Urothelium cell line (cell line): ENCODE measurements at regions not wholly inside any gene's neighbourhood (a gene's known extent, or its start where the extent isn't known, plus 50 kb on each side); places are given as distances from the start of the nearest gene placed in this dataset.

Source experiments
- DNase-seq: peaks from one replicate; pipeline ENCODE4 v3.0.0; 2011; ENCODE audit warnings: low spot score, mixed read lengths
- FAIRE-seq: peaks from 2 replicates; lab custom pipeline; 2011; peaks lifted over from hg19 to GRCh38; lab: Jason Lieb, UNC

DNA sequence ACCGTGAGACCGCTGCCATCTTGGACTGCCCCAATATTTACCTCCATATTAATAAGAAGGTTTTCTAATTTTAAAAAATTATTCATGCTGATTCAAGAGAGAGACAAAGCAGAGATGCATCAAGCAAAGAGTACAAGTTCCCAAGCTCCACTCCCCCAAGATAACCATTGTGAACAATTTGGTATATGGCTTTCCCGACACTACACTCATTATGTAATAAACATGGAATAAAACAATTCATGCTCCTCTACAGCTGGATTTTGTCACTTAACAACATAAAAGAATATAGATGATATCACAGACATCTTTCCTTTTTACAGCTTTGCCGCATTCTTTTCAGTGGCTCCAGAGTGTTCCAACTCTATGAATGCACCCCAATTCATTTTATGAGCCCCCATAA, 307.6 kb downstream of the FGFR2 start:
- no peak for FAIRE-seq
- DNase-seq: no peak

DNA sequence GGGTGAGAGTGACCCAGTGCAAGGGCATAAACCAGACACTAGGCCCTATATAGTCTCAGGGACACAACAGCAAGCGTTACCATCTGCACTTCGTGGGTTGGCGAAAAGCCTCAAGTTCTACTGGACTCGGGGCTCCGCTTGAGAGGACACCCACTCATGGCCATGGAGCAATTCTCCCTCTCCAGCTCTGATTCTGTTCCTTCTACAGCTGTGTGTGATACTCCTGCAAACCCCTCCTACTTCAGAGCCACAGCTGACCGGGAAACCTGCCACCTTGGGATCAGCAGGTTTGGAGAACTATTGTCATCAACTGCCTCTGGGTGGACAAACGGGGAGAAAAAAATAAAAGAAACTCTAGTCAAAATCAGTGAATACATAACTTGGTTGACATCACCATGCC, 306.9 kb downstream of the FGFR2 start:
- DNase-seq (no peak), FAIRE-seq (no peak)

DNA sequence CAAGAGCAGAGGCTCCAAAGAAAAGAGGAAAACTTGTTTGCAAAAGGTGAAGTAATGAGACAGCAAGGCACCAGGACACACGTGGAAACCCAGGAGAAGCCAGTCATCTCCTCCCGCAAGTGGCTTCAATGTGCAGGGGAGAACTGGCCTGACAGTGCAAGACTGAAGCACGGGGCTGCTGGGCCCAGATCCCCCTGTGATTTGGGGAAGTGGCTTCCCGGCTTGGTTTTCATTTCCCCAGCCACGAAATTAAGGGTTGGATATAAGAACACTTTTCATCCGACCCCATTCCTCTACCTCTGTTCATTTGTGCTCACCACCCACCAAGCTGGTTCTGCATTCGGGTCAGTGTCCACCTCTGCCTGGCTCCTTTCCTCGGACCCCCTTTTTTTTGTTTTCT, 306.4 kb downstream of the FGFR2 start:
- FAIRE-seq (no peak), DNase-seq (no peak)

DNA sequence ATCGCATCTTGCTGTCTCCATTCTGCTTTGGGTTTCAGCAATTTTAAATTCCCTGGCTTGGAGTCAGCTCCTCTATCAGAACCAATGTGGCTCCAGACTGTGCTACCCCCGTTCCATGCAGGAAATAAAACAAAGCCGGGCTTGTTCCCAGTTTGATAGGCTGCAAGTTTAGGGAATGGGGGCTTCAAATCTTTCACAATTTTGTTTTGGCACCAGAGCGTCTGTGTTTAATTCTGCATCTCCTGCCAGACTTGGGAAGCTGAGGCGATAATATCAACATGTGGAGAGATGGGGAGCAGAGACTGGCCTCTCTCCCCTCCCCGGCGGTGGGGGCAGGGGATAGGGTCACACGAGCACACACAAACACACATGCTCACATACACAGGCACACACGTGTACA, 305.9 kb downstream of the FGFR2 start:
- DNase-seq: no peak
- no peak for FAIRE-seq

DNA sequence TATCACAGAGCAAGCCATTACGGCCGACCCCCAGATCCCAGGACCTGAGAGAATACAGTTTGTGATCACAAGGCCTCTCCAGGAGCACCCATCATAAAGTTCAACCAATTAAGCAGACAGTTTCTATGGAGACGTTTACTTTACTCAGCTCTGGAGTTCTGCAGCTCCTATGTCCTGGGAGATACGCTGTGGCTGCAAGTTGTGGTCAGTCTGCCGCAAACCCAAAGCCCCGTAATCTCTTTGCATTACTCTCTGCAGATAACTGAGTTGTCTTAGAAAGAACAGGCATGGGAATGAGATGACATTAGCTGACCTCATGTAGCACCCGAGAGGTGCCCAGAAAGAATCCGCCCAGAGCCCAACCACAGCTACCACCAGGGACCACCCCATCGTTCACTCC, 305.1 kb downstream of the FGFR2 start:
- FAIRE-seq: no peak
- DNase-seq: no peak

DNA sequence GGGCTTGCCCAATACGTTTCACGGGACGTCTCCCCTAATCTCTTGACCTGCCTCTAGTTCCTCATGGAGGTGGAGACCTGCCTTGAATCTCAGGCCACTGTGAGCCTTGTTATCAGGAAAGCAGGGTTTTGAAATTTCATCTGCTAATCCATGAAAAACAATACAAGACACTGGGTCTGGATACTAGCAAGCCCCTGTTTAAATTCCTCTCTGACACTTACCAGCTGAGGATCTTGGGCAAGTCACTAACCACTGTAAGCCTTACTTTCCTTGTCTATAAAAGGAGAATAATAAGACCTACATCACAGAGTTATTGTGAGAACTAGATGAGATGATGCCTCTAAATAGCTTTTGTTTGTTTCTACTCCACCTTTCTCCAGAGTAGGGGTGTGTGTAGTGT, 303.6 kb downstream of the FGFR2 start:
- FAIRE-seq (no peak), DNase-seq (no peak)

DNA sequence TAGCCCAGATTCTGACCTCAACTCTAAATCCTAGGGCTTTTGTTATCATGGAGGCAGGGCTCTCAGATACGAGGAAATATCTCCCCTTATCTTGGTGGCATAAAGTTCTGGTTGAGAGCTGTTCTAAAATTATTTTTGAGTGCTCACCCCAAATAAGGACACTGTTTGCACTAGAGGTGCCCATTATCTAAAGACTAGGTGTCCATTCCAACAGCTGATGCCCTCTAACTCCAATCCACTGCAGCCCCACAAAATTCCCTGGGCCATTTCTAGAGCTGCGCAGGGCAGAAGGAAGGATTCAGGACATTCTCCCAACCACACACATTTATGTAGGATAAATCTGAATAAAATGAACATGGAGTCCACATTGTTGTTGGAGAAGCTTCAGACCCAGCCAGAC, 301.9 kb downstream of the FGFR2 start:
- DNase-seq (no peak), FAIRE-seq (no peak)

DNA sequence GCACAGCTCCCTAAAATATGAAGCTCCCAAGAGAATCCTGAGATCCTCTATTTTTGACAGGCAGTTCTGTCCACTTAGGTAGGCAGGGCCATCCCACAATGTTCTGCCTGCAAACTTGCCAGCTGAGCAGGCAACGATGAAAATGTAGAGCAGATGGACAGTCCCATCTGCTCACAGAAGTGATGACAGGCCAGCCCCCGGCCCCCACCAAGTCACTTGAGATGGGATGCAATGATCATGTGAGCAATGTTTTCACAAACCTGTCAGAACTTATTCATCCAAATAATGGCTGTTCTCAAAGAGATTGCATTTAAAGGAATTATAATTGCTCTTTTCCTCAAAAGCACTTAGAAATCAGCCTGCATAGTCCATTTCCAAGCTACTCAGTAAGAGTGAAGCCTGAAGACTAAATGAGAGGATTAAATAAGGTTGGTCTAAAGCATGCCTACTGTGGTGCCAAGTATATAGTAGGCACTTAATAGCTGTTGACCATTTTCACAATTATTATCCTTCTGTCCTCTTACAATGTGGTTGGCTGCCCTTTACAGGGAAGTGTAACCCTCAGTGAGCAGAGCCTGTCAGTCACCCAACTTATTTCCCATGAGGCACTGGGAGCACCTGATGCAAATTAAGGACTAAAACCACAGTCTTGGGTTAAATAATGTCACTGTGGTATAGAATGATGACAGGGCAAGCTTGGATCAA, 301.2 kb downstream of the FGFR2 start:
- FAIRE-seq: no peak
- DNase-seq: no peak

DNA sequence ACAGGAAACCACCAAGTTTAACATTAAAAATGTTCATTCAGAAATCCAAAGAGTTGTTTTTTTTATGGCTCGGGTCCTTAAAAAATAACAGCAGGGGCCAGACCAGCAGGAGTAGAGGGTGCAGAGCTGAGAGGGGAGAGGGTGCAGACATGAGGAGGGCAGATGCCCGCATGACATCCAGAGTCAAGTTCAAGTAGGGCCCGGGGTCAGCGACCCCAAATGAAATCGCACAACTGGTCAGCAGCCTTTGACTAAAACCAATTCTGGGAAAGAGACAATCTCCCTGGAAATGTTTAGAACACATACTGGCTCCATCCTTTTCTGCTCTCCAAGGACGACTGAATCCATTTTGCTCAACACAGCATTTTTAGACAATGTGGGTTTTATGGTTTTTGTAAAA, 297.5 kb downstream of the FGFR2 start:
- DNase-seq: no peak
- FAIRE-seq: no peak

DNA sequence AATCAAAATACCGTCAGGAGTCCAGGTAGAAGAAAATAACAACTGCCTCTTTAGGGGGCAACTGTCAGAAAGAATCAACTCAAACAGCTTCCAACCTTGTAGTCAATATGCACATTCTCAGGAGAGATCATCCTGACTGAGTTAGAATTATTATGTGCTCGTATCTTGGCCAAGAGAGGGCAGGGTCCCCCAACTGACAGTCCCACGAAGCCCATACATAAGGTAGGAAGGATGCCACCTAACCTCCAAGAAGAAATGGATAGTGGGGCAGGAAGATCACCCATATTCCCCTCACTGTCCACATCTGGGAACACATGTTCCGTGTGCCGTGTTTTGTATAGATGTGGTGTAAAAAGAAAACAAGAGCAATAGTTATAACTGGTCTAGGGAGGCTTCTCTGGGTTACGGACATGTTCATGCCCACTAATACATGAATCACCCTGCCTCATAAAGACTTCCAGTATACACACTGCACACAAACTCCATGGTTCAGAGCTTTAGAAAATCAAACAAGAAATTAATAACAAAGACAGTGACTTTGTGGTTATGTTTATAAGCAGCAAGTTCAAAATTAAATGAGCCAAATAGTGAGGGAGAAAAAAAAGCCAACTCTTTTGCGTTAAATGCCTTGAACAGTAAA, 295.6 kb downstream of the FGFR2 start:
- no peak for DNase-seq
- no peak for FAIRE-seq

DNA sequence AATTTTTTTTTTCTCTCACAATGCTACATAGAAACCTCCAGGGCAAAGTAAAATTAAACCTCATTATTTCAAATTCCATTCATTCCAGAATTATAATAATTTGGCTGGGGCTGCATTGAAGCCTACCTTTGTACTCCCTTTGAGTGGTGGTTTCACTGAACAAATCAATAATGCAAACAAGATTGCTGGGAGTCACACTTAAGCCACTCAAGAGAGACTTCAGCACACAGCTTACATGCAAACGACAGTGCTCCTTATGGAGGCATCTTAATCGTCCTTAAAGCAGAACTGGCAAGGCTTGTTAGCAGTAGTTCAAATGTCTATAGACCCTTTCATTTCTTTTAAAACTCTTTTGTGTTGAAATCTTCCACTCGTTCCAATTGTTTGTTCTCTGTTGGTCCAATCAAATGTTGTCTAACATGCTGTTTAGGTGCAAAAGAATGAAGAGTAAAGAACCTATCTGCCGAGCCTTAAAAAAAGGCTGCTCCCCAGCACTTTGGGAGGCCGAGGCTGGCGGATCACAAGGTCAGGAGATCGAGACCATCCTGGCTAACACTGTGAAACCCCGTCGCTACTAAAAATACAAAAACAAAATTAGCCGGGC, 294.9 kb downstream of the FGFR2 start:
- no peak for FAIRE-seq
- DNase-seq: no peak

DNA sequence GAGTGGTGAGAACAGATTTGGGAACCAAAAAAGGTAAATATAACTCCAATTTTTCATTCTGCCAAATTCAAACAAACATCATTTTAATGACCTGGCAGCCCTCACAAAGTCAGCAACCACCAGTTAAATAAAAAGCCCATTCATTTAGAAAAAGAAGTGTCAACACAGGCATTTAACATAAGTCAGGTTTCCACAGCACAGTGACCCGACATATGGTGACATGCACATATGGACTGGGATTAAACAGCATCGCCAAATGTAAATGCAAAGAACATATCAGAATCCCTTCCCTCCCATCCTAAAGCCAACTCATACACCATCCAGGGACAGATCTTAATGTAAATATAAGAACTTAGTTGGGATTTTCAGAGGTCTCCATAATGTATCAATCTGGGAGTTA, 293.2 kb downstream of the FGFR2 start:
- FAIRE-seq (no peak), DNase-seq (no peak)

DNA sequence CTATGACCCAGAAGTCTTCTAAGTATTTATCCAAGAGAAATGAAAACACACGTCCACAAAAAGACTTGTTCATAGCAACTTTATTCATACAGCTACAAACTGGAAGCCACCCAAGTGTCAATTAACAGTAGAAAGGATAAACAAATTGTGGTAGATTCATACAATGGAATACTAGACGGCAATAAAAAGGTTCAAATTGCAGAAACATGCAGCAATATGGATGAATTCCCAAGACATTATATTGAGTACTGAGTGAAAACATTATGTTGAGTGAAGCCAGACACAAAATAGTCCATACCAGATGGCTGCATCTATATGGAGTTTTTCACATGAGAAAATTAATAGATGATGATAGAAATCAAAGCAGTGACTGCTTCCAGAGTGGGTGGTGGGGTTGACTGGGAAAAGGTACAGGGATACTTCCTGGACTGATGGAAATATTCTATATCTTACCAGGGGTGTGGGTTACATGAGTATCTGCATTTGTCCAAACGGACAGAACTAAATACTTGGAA, 292.0 kb downstream of the FGFR2 start:
- no peak for FAIRE-seq
- DNase-seq: no peak

DNA sequence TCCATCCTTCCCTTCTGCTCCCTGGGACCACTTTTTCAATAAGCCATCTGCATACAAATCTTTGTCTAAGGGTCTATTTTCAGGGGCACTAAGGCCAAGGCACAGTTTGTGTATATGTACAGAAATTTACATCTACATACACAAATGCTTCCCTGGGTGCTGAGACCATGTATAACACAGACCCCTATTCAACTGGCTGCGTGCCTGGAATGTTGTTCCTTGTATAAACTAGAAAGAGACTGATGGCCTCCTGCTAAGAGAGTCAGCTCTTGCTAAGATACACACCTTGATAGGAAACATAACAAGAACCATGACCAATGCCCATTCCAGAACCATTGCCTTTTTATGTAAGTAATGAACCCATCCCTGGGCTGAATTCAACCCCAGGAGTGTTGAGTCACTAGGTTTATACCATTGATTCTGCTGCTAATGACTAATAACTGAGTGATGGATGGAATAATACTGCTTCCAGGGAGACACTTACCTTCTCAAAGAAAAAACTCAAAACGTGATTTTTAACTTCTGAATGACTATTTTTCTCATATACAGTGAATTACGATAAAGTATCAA, 290.7 kb downstream of the FGFR2 start:
- DNase-seq: no peak
- no peak for FAIRE-seq

DNA sequence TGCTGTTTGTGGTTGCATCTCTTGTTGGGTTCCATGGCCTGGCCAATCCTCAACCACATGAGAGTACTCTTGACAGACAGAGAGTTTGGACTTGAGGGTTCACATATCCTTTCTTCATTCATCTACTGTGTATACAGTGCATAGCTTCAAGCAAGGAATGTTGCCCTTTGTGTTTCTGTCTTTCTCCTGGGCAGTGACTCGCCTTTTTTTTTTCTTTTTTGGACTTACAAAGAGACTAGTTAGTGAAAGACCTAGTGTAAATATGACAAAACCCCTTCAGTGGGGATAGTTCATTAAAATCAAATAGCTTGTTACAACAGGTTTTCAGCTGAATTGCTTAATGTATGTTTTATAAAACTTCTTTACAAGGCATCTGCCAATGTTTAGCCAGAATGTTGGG, 290.2 kb downstream of the FGFR2 start:
- FAIRE-seq: no peak
- DNase-seq: no peak

DNA sequence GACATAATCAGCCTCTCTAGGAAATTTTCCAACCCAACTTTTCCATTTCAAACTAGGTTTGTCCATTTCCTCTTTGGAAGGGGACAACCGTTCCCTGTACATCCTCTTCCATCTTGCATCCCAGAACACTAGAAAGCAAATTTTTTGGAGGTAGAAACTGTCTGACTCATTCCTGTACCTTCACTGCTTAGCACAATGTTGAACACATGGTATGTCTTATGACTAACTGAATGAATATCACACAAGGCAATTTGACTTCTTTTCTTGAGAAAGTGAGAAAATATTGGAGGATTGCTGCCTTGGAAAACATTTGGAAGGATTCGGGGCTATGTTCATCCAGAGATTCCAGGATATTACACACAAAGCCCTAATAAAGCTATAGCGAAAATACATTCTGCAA, 289.1 kb downstream of the FGFR2 start:
- FAIRE-seq: no peak
- no peak for DNase-seq

DNA sequence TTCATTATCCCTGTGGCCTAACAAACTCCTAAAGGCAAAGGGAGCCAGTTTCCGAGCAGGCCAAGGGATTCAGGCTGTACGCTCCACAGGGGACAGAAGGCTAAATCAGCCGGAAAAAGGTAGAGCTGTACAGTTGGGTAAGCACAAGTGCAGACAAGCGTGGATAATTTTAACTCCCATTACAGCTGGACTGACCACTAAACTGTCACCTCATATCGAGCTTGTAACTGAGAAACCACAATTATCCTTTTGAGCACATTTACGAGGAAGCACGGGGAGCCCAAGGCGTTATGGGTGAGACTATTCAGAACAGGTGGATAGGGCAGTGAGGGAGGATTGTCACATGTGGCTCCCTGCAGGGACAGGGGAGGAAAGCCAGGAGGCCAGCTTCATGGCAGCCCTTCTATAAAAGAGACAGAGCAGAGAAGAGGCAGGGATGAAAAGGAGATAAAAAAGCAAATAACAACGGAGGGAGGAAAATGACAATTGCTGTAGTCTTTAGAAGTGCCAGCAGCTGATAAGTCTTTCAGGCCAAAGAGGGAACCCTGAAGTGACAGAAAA, 288.0 kb downstream of the FGFR2 start:
- DNase-seq (no peak), FAIRE-seq (no peak)

DNA sequence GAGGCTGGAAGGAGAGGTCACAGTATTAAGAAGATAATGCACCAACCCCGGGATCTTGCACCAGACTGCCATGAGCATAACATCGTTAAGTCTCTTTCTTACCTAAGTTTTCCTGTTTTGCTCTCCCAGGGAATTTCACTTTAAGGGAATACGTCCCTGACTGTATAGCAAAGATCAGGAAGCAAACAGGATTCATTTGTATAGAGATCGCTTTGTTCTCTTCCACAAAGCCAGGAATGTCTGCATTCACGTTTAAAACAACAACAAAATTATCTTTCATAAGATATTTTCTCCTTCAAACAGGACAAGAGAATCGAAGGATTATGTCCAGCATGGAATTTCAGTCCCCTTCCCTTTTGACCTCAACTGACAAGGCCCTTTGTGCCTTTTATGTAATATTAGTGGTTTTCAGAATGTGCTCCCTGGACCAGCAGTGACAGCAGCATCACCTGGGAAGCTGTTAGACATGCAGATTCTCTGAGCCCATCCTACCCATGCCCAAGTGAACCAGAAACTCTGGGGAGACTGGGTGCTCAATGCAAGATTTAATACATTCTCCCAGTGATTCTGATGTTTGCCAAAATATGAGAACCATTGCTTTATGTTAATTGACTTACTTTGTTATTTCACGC, 286.3 kb downstream of the FGFR2 start:
- DNase-seq: no peak
- FAIRE-seq: no peak

DNA sequence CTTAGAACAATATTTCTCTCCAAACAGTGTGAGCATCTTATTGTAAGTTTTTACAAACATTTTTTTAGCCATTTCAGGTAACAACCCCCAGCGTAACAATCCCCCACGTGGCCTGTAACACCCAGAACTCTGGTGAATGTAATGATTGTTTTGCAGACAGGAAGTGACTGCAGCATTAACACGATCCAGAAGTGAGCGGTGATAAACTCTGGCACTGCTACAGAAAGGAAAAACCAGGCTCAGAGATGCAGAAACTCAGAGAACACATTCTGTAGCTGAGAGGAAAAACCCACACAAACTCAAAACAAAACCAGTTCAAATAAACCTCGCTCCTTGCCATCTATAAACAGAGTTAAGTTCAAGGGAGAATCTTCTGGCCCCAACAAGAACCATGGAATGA, 285.7 kb downstream of the FGFR2 start:
- DNase-seq (no peak), FAIRE-seq (no peak)

DNA sequence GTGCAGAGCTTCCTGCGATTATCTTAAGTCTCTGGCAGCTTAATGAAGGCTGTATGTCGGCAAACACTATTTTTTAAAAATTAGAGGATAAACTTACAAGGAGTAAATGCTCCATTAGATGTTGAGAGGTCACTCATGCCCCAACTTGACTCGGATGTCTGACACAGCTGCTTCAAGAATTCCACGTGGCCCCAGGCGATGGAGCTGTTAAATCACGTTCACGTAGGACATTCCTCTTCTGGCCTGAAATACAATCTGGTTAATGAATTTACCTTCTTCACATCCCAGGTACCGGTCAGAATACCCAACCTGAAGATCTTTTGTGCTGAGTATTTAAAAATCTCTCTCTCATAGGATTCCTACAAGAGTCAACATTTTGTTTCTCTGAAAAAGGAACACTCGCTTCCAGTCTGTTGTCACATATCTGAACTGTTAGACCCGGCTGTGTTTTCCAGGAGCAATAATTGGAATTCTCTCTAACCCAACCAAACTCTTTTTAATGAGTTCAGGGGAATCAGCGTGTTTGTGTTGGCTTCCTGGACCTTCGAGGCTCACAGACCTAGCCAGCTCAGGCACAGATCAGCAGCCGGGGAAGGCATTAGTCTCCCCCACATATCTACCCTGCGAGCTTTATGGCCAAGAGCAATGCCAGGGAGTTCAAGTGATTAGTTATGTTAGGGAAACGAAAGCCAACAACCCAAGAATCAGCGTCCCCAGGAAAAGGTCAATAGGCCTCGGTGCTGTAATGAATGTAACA, 284.9 kb downstream of the FGFR2 start:
- FAIRE-seq (no peak), DNase-seq (no peak)
